GM19238 (cell line): ENCODE measurements at regions not wholly inside any gene's neighbourhood (a gene's known extent, or its start where the extent isn't known, plus 50 kb on each side); places are given as distances from the start of the nearest gene placed in this dataset.

Experiments
- DNase-seq: peaks from one replicate; pipeline ENCODE4 v3.0.0; 2011; ENCODE audit warnings: low spot score; ENCODE audit not compliant: insufficient read length

DNA sequence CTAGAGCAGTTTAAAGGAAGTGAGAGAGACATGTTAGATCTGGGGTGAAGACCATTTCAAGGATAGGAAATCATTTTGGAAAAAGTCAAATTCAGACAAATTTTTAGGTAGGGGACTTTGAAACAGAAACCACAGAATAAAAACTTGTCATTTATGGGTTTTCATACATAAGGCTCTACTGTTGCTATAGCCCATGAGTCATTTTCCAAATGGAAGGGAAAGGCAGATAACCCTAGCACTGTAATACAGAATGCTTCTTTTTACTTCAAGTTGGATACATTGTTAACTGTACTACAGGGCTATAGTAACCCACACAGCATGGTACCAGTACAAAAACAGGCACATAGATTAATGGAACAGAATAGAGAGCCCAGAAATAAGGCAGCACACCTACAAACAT is 455.4 kb downstream of the EBF1 start:
- no peak for DNase-seq

DNA sequence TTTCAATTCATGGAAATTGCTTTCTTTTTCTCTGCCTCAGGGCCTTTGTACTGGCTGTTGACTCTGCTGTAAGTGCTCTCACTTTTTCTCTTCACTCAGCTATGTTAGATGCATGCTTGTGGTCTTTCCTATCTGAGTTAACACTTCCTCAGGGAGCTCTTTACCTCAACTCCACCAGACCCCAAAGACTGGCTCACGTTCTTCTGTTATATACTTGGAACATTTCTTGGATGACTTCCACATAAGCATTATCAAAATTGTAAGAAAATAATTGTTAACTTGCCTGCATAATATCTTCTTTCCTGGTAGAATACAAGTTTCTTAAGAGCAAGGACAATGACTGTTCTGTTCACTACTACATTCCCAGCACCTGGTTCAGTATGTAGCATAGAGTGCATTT is 455.9 kb downstream of the EBF1 start:
- no peak for DNase-seq

DNA sequence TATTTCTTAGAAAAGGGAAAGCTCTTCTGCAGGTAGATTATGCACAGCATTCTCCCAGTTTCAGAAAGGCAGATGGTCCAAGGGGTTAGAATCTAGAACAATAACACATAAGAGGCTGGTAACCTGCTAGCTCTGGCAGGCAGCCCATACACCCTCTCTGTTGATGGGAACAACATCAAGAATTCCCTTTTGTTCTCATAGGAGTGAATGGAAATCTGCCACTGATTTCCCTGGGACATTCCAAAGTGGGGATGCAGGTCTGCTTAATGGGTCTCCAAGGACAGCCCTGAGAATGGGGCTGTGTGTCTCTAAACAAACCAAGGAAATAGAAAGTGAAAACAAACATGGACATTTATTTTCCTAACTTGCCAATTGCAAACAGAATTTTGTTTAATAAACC is 456.8 kb downstream of the EBF1 start:
- DNase-seq = no peak

DNA sequence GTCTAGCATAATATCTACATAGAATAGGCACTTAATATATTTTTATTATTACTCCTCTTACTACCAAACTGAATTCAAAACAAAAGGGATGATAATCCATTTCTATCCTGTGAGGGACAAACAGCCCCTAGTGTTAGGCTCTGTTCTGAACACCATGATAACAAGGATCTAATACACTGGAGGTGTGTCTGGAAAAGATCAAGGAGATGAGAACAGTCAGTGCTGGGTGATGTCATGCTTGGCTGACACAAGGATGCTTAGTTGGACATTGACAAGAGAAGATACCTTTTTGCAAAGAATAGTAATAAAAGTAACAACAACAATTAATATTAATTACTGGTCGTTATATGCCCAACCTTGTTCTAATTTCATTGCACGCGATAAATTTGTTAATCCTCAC is 458.7 kb downstream of the EBF1 start:
- no peak for DNase-seq

DNA sequence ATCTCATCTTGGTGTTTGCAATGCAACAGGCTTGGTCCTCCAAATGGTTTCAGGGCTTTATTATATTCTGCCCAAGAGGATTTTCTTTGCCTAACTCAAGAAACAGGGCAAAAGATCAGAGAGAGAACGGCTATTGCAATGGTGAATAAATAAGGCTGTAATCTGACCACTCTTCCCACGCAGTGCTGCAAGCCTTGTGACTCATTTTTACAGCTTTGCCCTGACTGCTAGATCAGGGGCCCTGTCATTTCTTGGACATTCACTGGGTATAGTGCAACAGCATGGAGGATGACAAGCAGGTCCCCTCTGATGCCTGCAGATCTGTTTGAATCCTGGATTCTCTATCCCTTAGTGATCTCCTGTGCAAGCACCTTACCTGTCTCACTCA is 459.1 kb downstream of the EBF1 start:
- no peak for DNase-seq

DNA sequence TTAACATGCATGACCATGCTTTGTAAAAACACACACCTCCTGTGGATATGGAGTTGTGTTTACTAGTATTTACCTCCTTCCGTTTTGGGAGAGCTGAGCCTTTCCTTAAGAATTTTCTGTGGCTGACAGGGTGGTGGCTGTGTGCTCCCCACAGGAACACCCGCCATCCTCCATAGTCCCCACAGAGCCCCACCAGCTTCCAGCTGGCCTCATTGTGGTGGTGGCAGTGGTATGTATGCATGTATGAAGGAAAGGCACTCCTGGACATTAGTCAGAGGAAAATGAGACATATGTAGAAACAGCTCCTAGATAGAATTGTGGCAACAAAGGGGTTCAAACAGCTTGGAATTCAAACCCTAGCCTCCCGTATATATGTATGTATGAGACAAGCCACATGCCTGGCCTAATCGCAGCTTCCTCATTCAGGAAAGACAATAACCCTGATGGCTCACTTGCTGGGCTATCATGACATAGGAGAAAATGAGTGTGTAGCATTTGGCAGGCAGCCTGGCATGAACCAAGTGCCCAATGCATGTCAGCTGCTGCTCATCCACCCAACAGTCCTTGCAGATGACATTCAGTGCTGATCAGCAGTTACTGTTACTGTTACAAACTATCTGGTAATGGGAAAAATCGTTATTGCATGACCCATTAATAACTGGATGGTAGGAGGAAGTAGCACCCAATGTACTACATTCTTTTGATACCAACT is 459.7 kb downstream of the EBF1 start:
- DNase-seq = no peak

DNA sequence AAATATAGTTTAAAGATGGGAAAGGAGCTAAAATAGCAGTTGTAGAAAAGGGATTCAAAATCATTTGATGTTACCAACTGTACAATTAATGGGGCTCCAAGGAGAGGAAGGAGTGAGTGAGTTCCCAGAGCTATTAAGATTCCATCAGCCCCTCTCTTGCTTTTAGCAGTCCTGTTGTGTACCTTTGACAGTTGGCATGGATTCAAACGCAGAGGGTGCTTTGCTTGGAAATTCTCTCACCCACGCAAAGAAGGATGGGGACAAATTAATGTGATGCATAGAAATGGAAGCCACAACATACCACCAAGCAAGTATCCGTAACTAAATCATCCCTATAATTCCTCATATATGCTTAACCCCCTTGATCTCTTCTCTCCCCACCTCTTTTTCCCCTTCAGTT is 461.3 kb downstream of the EBF1 start:
- DNase-seq = no peak

DNA sequence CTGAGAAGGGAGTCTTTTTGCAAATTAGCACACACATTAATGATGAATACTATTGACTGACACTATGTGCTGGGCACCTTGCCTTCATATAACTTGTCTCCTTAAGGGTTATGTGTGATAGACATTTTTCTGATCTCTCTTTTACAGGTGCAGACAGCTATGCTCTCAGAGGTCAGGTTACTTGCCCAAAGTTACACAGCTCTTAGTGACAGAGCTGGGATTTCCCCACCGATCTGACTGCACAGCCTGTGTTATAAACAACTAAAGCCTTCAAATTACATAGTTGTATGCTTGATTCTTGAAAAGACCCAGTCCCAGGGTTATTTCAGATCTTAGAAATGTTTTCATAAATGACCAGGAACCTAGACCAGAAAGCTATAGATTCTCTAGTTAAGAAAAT is 462.7 kb downstream of the EBF1 start:
- no peak for DNase-seq

DNA sequence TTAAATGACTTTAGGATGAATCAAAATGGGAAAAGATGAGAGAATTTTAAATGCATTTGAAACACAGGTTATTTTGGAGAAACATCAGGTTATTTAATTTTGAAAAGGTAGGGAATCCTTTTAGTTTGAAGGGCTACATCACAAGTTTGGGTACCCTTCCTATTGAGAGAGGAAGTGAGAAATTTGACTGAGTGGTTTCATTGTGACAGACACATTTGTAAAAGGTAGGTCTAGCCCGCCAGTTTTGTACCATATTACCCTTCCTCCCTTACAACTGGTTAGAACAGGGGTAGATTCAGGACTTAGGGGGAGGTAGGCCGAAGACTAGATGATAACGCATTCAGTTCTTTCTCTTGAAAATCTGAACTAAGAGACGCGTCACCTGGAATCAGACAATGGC is 464.2 kb downstream of the EBF1 start:
- no peak for DNase-seq

DNA sequence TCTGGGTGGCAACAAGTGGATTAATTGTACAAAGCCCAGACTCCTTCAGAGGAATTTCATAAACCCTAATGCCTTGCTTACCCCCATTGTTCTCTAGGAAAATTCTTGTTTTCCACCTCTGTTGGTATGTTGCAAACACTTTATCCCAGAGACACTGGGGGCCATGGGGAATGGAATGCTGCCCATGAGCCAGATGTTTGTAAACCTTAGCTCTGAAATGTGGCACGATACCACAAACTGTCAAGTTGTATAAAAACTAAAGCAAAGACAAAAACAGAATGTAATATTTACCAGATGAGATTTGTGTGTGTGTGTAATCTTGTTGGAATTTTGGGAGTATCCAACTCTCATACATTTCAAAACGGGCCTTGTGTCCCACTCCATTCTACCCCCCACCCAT is 465.0 kb downstream of the EBF1 start:
- DNase-seq = no peak

DNA sequence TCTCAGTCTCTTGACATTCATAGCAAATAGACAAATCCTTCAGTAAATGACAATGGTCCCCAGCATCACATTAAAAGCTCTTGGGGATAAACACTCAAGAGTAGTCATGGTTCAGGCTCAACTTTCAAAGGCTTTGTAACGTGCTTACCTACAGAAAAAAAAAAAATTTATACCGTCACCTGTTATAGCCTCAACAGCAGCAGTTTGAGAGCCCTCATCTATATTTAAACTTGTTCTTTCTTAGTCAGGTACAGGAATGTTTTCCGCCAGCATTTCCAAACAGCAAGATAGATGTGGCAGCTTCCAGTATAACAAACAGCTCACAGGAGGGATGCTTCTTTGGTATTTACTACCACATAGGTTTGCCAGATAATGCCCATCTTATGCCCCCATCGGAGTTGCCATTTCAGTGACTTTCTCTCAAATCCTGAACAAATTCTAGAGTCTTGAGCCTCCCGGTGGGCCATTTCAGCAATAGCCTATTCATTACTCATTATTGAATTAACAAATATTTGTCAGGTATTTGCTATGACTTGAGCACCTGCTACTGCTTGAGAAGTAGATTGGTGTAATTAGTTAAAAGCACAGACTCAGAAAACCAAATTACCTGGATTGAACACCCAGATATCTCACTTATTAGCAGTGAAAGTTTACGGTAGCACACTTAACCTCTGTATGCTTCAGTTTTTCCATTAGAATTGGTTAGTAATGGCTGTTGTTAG is 470.0 kb downstream of the EBF1 start:
- no peak for DNase-seq

DNA sequence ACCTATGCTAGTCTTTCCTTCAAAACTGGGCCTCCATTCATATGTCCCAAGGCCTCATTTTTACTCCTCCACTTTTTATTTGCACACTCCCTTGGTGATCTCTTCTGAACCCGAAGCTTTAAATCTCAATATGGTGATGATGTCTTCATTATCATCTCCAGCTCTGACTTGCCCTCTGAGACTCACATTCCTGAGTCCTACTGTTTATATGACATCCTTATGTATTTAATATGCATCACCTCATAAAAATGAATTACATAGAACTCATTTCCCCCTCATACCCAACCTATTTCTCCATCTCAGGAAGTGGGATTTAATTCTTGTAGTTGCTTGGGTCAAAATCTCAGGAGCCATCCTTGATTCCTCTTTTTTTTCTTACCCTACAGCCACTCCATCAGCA is 473.0 kb downstream of the EBF1 start:
- no peak for DNase-seq

DNA sequence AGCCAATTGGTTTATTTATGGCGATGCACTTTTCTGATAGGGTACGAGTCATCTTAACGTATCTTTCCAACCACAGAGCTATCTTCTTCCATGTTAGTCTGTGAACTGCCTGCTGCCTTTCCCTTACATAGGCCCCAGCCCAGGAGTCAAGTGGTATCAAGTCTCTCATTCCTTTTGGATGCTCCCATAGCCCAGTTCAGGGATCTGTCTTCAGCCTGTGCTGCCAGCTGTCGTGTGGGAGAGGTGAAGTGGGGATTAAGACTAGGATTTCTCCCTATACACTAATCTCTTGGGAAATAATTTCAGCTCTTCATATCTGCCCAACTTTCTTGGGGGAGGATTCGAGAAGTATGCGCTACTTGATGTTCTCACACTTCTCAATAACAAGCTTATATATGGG is 475.7 kb downstream of the EBF1 start:
- DNase-seq = no peak

DNA sequence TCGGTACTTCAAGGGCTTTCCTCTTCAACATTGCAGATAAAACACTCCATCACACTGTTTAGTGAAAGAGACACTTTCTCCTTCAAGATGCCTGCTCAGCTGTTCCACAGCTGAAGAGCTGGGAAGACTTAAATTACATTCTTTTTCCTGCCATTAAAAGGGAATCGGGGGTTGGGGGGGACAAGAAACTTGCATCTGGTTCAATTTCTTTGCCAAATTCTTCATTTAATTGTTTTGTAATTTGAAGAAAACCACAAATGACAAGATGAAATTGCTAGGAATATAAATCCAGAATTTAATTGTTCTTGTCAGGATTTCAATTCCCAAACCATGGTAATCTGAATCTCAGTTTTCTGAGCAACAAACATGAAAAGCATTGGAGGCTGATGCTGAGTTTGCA is 478.3 kb downstream of the EBF1 start:
- DNase-seq = no peak

DNA sequence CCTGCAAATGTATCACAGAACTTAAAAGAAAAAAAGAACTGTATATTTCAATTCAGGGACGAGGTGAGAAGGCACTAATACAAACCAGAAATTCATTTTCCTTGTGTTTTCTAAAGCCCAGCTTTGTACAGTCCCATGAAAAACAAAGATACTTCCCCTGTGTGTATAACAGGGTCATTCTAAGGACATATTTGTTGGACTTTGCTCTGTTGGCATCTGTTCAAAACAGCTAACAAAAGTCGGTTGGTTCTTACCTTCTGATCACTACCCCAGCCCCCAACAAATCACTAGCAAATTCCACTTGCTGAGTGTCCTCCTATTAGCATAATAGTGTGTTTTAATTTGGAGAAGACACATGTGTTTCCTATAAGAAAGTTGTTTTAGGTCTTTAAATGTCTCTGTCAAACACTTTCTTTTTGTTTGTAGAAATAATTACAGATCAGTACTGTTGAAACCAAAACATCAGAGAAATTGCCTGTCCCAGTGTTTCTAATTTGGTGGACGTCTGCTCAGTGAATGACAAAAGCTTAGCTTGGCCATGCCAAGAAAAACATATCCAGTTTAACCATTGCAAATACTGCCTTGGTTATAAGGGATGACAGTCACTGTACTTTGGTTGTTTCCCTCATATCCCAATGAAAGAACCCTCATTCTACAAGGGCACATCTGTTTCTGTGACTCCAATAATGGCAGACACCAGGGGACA is 480.5 kb downstream of the EBF1 start:
- no peak for DNase-seq

DNA sequence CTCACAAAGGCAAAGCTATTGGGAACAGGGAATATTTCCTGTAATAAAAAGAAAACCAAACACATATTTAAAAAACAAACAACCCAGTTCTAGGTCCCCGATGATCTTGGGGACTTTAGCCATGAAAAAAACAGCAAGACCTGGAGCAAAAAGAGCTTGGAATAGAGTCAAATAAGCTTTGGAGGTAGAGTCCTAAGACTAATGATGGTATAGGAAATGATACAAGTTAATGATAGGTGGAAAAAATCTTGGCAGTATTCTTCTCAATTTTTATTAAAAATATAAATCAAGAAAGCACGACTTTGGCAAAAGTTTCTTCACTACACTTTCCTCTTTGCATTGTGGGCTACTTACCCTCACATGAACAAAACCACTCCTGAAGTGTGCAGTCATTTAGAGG is 481.5 kb downstream of the EBF1 start:
- no peak for DNase-seq

DNA sequence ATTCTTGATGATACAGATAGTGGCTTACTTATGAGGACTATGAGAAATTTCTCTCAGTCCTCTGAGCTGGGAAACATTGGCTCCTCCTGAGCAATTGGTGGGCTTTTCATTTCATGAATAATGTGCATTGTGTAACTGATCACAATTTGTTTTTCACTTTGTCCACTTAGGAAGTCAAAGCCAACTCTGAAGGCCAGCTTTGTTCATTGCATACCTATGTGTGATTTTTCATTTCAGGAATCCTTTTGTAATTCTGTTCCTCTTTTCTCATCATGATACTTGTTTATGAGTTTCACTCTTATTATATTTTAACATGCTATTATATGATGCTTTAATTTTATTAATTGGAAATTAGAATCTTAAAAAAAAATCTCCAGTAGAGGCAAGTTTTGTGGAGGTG is 483.0 kb downstream of the EBF1 start:
- DNase-seq = no peak

DNA sequence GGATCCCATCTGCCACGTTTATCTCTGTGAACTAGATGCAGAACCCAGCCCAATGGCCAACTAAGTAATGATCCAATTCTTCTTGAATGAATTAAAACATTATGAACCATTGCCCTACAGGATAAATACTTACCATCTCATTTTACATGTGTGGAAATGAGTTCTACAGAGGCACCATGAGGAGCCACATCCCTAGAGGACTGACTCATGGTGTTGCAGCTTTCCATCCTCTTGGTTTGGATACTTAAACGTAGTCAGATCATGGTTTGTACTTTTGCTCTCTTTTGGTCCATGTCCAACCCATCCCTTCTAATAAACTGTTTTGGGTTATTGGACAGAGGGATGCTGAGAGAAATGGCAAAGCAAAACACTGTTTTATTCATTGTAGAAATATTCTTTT is 484.8 kb downstream of the EBF1 start:
- DNase-seq = no peak

DNA sequence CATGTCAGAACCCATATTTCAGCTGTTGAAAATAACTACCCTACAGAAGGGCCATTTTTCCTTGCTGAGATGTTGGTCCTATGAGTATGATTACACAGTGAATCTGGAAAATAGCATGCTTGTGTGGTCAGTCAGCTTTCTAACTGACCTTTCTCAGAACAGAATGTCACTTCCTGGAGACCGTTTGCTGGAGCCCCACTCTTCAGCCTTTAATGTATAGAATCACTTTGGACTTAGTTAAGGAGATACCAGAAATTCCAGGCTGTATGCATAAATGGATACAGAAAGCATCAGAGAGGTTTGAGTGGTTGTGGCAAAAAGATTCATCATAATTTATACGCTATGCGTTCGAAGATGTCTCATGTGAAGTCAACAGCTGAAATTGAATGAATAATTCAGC is 488.1 kb downstream of the EBF1 start:
- no peak for DNase-seq

DNA sequence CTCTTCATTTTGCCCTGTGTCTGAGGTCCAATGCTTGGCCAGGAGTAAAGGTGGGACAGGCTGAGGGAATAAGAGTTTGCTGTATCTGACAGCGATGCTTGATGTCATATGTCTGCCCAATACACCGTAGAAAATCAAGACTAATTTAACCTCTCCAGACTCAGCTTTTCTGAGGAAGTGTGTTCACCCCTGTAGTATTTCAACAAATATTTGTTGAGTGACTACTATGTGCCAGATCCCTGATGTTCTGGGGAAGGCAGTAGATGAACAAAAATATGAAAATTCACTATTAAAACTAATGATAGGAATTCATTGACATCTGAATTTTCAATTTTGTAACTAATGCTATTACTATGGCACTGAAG is 489.7 kb downstream of the EBF1 start:
- DNase-seq = no peak

DNA sequence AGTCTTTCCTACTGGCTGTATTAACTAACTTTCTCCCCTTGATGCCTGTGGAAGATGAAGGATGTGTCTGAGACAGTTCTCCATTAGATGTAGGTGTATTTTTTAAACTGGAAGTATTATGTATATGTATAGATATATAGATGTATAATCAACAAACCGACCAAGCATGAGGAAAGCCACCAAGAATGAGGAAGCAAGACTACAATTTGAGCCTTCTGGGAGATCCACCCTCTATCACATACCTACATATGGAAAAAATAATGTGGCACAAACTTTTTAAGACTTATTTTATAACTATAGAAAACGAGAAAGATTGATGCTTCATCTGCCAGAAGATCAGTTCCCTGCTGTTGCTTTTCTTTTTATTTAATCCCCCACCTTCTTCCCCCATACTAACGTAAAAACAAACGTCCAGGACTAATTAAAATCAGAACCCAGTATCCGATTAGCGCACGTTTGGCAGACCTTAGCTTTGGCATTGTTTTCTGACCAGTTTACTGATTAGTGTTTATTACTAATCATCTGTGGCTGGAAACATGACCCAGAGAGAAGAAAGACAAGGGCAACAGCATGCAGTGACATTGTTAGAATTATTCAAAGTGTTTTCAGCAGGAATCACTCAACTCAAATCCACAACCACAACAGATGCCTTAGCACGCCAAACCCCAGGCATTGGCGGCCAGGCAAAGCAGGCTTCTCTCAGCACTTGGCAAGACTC is 490.2 kb downstream of the EBF1 start:
- DNase-seq = no peak

DNA sequence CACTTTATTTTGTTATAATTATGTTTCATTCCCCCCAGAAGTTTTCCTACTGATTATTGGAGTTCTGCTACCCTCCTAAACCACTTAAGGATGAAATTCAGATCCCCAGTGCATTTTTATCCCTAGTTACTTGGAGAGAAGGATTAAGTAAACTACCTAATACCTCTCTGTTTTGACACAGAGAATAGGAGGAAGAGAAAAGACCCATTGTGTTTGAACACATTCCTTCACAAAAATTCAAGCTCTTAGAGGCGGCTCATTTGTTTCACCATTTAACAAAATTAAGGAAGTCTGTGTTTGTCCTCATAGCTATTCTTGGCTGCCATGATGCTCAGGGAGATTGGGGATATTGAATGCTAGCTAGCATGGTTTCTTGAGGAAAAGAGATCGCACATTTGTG is 492.6 kb downstream of the EBF1 start:
- no peak for DNase-seq
